ENCODE measurements at regions not wholly inside any gene's neighbourhood (a gene's known extent, or its start where the extent isn't known, plus 50 kb on each side); places are given as distances from the start of the nearest gene placed in this dataset.

DNA sequence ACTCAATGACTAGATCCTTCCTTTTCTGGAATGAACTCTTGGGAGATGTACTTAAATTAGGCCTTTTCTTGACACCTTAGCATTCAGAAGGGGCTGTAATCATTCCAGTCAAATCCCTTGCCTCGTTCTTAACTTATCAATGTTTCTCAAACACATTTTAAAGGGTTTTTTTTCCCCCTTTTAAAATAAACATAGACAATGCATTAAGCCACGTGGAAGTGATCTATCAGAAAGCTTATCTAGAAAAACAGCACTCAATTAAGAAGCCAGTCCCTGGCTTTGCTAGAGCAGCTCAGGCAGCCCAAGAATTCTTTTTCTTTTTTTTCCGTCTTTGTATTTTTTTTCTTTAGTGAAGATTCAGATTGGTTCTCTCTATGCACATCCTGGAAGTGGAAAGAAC is 118.2 kb downstream of the PCDH7 start:
- H3K56ac ChIP-seq (replicated peaks; ENCODE audit: insufficient read length, low read depth, low read length): no peak overlapping the region
- no peaks in the 10 kb centered on the region; the same call in 1 of the 2 replicates for H3K23me2 ChIP-seq (ENCODE audit: low read depth, low read length)
- H3K79me1 ChIP-seq (ENCODE audit: low read depth, low read length): no peaks in the 10 kb centered on the region
- no peak overlapping the region for H3K9ac ChIP-seq (replicated peaks in 1 of 4; ENCODE audit: extremely low read depth in 1 of 4, low read depth in 3 of 4, low read length in 3 of 4)
- H3K27me3 ChIP-seq (replicated peaks in 1 of 4; ENCODE audit: control insufficient read depth in 3 of 4, extremely low read depth in 1 of 4, insufficient read depth in 3 of 4, low read length in 3 of 4): no peaks in the 10 kb centered on the region
- no peak overlapping the region for H3K4me3 ChIP-seq (ENCODE audit: extremely low read depth in 1 of 4, insufficient read depth in 2 of 4, low read depth in 3 of 4, low read length in 4 of 4)
- no peak for FAIRE-seq
- H2BK120ac ChIP-seq (replicated peaks; ENCODE audit: low read depth, low read length): no peak overlapping the region
- DNase-seq (ENCODE audit: low read depth in 1 of 2, low spot score in 2 of 2): no peak
- no peaks in the 10 kb centered on the region for H3K79me2 ChIP-seq (ENCODE audit: control insufficient read depth in 1 of 2, insufficient read depth in 2 of 2, low read length in 2 of 2)
- H3K4me1 ChIP-seq (replicated peaks in 1 of 4; ENCODE audit: control insufficient read depth in 3 of 4, insufficient read depth in 4 of 4, low read length in 3 of 4): peaks cover 0 to 11% (median 4%) of the 10 kb centered on the region in 4 experiments; a peak in 4 of 7 replicates
- 78% methylated on average over 3 of the region's 3 CpGs; no CpG with 5 or more reads in 1 of the 2 experiments for WGBS, 2 experiments (ENCODE audit: extremely low coverage in 1 of 2, insufficient coverage in 1 of 2, insufficient read length in 1 of 2, insufficient replicate concordance in 2 of 2, low coverage in 1 of 2, low lambda C conversion rate in 2 of 2, missing lambda C conversion rate in 1 of 2)
- H3K27ac ChIP-seq (ENCODE audit: low read depth, low read length): no peak overlapping the region
- no peak overlapping the region for H3K23ac ChIP-seq (ENCODE audit: insufficient read length)
- no peak overlapping the region for H2AK5ac ChIP-seq (ENCODE audit: low read depth, low read length)
- H4K91ac ChIP-seq (replicated peaks; ENCODE audit: insufficient read length, low read length): no peak overlapping the region
- H4K5ac ChIP-seq (ENCODE audit: insufficient read length, low read depth, low read length): no peak overlapping the region
- no peak overlapping the region for H3K14ac ChIP-seq (ENCODE audit: insufficient read length)
- H3K4ac ChIP-seq (replicated peaks; ENCODE audit: insufficient read length, low read depth, low read length): no peak overlapping the region
- ChIA-PET POLR2A (ENCODE audit: partially characterized antibody) (no interaction called here), CTCF (ENCODE audit: partially characterized antibody) (no interaction called here)
- no peak overlapping the region for H2BK12ac ChIP-seq (ENCODE audit: low read depth, low read length)
- H2BK20ac ChIP-seq (ENCODE audit: low read length): no peak overlapping the region
- no peak overlapping the region for H4K8ac ChIP-seq (ENCODE audit: extremely low read depth, insufficient read depth, low read length)
- H3K36me3 ChIP-seq (ENCODE audit: control insufficient read depth in 2 of 4, insufficient read depth in 4 of 4, low read length in 3 of 4): no peaks in the 10 kb centered on the region
- no peak overlapping the region for H3K4me2 ChIP-seq (ENCODE audit: insufficient read depth in 1 of 2, low read depth in 2 of 2, low read length in 2 of 2)
- H4K20me1 ChIP-seq (replicated peaks in 1 of 2; ENCODE audit: control insufficient read depth in 1 of 2, insufficient read depth in 2 of 2, low read length in 2 of 2): no peaks in the 10 kb centered on the region
- H2BK5ac ChIP-seq (ENCODE audit: low read depth, low read length): no peak overlapping the region
- no peaks in the 10 kb centered on the region for H3K9me3 ChIP-seq (ENCODE audit: insufficient read depth in 2 of 2, low read depth in 1 of 2, low read length in 1 of 2)
- H2AFZ ChIP-seq (ENCODE audit: low read length): no peak overlapping the region
- no peak overlapping the region for H2BK15ac ChIP-seq (ENCODE audit: low read length)
- H3K18ac ChIP-seq (ENCODE audit: extremely low read depth, low read length): no peak overlapping the region
- TF ChIP-seq JUND (IDR thresholded peaks at IDR 0.05; ENCODE audit: low read length) (no peak), KDM1A (IDR thresholded peaks at IDR 0.05; ENCODE audit: borderline replicate concordance, low read length) (no peak), JUN (IDR thresholded peaks at IDR 0.05; ENCODE audit: low read depth, low read length) (no peak), CTBP2 (IDR thresholded peaks at IDR 0.05; ENCODE audit: borderline replicate concordance, insufficient read depth, insufficient read length, low read length) (no peak), PHF8 (conservative IDR thresholded peaks at IDR 0.05; ENCODE audit: low read depth, low read length) (no peak), KDM4A (IDR thresholded peaks at IDR 0.05; ENCODE audit: low read depth, low read length, severe bottlenecking) (no peak), EZH2 (IDR thresholded peaks at IDR 0.05; ENCODE audit: low read depth, low read length, severe bottlenecking) (no peak), CEBPB (IDR thresholded peaks at IDR 0.05; ENCODE audit: low read depth, low read length) (no peak), EP300 (IDR thresholded peaks at IDR 0.05; ENCODE audit: borderline replicate concordance in 1 of 2, low read depth in 2 of 2, low read length in 2 of 2) (no peak), CREB1 (IDR thresholded peaks at IDR 0.05) (no peak), POLR2AphosphoS5 (IDR thresholded peaks at IDR 0.05; ENCODE audit: low read depth, low read length) (no peak), SRF (IDR thresholded peaks at IDR 0.05; ENCODE audit: low read depth, low read length) (no peak), SIN3A (conservative IDR thresholded peaks at IDR 0.05 in 1 of 2, IDR thresholded peaks at IDR 0.05 in 1 of 2; ENCODE audit: low read depth in 1 of 2, low read length in 2 of 2) (no peak), TBP (IDR thresholded peaks at IDR 0.05; ENCODE audit: low read depth, low read length) (no peak), BACH1 (IDR thresholded peaks at IDR 0.05; ENCODE audit: low read length) (no peak), HDAC6 (IDR thresholded peaks at IDR 0.05; ENCODE audit: low read depth, low read length) (no peak)
